SH-SY5Y (cell line): ENCODE measurements at regions not wholly inside any gene's neighbourhood (a gene's known extent, or its start where the extent isn't known, plus 50 kb on each side); places are given as distances from the start of the nearest gene placed in this dataset.
A peak's percentile ranks its signal among the peaks of the same experiment; 100 is the strongest.

Source experiments
- GATA2 ChIP-seq: IDR thresholded peaks from 2 replicates; pipeline ENCODE4 v1.6.1; 2011; ENCODE audit warnings: mild to moderate bottlenecking, low read depth, low read length
- GATA3 ChIP-seq: IDR thresholded peaks from 2 replicates; pipeline ENCODE4 v1.6.1; 2011; ENCODE audit warnings: low read depth, mild to moderate bottlenecking, low read length, moderate library complexity

DNA sequence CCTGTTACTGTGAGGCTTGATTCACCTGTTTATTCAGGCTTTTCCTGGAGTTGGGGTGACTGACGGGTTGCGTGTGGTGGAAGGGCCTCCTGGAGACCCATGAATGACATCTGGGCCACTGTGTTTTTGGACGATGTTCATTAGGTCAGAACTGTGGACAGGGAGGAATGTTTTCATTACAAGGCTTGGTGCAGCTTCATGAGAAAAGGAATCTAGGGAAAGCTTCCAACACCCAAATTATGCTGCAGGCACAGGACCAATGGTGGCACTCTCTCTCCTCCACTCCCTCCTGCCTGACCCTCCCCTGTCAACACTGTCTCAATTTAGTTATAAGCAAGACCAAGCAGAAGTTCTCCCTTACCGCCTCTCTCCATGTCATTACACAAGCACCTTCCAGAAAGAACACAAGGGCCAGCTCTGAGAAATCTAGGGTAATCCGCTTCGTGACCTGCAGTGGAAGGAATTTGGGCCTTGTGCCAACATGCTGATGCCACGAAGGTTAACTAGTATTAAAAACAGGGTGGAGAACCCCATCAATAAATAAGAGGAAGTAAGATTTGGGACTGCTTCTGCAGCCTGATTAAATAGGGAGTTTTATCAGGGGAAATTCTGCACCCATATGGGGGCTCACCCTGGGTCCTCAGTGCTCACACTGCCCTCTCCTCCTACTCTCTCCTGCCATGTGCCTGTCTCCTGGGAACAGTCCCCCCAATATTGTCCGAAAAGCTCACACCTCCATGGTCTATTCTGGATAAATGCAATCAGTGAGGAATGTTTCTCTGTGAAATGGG lies 200.3 kb downstream of the KTN1 start:
- TF ChIP-seq GATA2 (no peak), GATA3 (no peak)

DNA sequence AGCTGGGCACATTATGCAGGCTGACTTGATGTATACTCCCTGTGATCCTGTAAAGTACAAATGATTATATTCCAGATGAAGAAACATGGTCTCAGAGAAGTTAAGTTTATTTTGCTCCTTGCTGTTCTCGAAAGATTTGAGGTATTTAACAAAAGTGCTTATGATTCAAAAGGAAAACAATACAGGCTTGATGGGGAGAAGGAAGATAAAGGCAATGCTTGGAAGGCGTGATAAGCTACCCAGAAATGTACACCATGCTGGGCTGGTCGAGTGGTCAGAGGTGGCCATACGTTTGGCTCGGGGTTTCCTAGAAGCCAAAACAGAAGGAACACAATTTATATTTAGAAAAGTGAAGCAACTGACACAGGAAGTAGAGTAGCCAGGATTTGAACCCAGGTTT lies 201.0 kb downstream of the KTN1 start:
- TF ChIP-seq GATA2 = no peak
- no peak for TF ChIP-seq GATA3

DNA sequence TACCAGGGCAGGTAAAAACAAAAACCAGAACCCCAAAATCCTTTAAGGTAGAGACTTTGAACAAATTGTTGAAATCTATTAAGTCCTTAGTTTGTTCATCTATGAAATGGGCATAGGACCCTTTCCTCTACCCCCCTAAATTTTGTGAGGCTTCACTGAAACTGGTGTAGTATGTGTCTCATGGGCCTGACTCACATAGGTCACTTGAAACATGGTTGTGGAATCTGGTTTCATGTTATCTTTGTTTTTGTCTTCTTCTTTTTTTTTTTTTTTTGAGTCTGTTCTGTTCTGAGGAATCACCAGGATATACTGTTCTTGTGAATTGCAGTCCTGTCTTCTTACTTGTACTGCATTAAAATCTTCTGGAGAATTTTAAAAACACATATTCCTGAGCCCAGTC lies 202.2 kb downstream of the KTN1 start:
- TF ChIP-seq GATA3 (no peak), GATA2 (no peak)

DNA sequence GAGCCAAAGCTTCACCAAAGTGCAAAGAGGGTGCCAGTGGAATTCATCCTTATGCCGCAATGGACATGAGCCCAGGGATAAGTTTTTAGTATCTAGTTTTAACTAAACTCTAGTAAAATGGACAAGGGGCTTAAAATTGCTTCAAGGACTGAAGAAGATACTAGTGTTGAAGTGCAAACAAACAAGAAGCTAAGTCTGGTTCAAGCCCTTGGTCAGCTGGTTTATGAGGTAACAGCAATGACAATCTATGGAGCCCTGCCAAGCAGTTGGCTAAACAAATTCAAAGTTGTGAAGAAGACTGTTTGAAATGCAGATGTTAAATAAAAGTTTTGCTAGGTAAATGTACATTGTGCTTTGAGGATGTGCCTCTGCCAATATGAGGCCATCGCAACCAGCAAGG lies 209.4 kb downstream of the KTN1 start:
- TF ChIP-seq GATA2 = no peak
- TF ChIP-seq GATA3 = no peak

DNA sequence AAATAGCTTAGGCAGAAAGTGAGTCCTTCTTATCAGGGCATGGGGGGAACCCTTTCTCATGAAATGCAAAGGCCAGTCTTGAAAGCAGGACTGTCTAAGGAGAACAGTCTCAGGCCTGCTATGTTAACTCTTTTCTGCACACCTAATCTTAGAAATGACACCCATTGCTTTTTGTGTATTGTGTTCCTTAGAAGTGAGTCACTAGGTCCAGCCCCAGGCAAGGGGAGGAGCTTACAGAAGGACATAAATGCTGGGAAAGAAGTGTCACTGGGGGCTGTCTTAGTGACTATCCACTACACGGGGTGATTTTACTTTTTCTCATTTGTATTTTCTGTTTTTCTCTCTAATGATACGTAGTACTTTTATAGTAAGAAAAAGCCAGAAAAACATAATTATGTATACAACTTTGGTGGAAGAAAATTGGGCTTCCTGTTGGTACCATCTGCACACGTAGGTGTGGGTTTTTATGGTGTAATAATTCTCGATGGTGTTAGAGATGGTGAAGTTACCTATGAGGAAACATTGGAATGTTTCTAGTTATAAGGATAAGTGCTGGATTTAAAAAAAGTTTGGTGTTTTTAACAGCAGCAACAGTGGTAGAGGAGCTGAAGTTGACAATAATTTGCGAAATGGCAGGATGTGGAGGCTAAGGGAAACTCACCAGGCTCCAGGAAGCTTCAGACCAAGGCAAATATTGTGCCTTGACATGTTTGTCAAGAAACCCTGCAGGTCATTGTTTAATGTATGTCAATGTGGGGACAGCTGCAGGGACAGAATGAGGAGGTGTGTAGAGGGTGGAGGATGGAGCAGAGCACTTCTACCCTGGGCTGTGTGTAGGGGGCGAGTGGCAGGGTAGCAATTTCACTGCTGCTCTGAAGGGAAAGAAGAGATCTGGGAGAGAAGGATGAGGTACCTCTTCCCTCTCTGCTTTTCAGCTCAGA lies 214.9 kb downstream of the KTN1 start:
- no peak for TF ChIP-seq GATA2
- no peak for TF ChIP-seq GATA3

DNA sequence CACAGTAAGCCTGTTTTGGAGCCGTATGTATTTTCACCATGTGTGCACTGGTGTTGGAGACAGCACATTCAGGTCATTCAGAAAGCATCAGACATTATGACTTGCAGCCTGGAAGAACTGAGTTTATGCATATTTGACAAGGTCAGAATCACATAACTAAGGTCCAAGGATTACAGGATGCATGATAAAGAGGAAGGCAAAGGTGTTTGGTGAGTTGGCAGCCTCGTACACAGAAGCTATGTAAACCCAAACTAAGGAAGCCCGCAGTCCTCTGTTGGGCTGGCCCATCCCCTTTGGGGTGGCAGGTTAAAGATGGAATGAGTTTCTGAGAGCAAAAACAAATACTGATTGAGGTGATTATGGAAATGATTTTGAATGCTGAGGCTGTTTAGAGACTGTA lies 218.4 kb downstream of the KTN1 start:
- TF ChIP-seq GATA3 (no peak), GATA2 (no peak)

DNA sequence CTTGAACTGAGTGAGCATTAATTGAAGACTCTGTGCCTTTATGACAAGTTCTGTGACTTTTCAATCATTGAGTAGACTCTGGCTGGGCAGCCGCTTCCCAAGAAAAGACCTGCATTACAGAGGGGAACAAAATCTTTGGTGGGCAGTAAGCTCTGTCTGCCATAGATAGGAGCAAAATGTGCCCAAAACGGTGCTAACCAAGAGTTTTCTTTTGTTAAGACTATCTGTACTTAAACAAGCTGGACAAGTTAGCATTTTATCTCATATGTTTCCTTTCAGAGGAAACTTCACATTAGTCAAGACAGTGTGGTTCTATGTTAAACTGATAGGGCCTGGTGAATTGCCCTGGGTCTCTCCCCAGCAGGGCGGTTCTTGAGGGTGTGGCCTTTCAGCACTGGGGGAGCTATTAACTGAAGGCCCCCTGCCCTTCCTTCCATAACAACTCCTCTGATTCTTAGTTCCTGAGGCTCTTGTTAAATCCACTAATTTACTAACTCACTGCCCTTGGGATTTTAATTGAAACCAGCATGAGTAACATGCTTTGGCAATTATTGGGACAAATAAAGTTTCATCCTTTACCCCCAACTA lies 219.6 kb downstream of the KTN1 start:
- TF ChIP-seq GATA2 (no peak), GATA3 (no peak)

DNA sequence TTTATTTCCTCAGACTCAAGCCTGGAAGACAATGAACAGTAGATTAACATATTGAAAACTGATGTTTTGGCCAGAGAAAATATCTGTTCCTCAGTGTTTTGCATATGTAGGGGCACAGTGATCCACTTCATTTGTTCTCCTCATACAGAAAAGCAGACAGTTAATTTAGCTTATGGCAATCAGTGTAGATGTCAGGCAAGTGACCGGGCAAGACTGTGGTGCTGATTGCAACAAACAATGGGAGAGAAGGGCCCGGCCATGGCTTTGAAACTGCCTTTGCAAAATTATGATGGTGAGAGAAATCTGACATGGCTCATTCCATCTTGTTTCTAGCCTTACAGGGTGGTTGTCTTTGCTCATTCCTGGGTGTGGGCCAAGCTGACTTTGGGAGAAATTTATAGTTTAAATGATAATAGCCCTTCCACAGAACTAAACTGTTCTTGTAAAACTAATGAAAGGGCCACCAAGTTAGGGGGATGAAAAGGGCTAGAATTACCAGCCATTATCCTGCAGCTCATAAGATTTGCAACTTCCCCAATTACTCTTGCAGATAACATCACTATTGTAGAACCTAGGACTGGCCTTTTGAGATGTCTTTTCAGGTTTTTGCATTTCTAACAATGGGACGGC lies 220.3 kb downstream of the KTN1 start:
- no peak for TF ChIP-seq GATA3
- no peak for TF ChIP-seq GATA2

DNA sequence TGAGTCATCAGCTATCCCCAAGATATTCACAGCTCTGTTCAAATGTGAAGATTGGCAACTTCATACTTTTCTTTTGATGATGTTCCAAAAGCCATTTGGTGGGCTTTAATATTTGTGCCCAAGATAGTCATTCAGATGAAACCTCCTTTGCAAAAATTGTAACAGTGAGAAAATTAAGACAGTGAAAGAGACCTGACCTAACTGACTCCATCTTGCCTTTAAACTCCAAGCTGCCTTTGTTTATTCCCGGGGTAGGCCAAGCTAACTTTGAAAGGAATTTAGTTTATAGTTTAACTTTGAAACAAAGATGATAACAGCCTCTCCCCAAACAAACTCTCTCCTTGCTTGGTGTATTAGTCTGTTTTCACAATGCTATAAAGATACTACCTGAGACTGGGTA lies 221.1 kb downstream of the KTN1 start:
- TF ChIP-seq GATA2 = no peak
- no peak for TF ChIP-seq GATA3

DNA sequence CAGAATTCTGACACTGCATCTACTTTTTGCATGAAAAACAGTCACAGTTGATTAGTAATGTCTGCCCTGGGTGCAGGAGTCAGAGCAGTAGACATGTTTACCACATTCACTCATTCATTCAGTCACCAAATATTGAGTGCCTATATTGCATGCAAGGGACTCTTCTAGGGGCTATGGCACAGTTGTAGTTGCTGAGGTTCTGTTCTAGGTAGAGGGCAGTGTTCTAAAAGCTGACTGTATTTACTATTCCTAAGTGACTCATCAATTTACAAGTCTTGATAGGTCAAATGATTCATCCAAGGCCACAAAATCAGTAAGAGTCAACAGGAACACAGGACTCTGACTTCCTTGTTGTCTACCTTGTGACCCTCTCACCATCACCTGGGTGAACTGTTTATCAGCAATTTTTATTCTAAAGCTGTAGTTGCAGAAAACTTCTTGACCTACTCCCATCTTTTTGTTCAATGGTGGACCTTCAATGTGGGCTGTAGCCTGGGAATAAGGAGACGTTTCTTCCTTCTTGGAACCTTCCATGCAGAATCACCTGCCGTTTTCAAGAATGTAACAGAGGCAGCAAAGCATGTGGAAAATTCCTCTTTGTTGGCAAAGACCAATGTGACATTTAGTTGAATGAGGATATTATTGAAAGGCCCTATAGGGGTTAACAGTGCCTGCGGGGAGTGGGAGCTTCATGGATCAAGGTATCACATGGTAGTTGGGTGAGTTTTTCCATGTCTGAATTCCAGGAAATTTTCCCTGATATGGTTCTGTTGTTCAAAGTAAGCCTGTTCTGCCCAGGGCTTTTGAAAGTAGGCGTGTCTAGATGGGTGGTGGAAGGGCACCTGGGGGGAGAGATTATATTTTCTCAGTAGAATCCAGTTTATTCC lies 223.2 kb downstream of the KTN1 start:
- TF ChIP-seq GATA2 (no peak), GATA3 (no peak)

DNA sequence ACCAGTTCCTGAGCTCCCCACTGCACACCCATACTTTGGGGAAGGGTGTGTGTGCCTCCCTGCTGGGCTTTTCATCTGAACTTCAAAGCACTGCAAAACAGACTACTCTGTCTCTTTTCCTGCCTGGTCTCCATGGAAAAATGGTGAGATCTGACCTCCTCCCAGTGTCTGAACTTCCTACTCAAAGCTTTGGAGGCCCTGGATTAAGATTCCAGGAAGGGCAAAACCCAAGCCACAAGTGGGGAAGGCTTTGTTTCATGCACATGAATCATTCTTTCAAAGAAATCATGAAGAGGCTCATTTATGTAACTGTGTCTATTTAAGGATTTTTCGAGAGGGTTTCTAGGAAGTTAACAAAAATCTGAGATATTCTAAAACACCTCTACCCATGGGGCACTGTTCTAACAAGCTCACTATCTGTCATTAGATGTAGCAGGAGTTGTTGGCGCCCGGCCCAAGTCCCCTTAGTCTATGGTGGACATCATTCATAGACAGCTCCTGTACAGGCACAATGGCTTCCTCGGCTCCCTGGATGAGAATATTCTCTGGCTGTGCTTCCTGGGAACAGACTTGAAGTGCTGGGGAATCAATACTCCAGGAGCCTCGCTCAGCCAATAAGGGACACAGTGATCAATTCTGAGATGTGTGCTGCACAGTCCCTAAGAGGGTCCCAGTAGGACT lies 224.0 kb downstream of the KTN1 start:
- TF ChIP-seq GATA2 (no peak), GATA3 (no peak)

DNA sequence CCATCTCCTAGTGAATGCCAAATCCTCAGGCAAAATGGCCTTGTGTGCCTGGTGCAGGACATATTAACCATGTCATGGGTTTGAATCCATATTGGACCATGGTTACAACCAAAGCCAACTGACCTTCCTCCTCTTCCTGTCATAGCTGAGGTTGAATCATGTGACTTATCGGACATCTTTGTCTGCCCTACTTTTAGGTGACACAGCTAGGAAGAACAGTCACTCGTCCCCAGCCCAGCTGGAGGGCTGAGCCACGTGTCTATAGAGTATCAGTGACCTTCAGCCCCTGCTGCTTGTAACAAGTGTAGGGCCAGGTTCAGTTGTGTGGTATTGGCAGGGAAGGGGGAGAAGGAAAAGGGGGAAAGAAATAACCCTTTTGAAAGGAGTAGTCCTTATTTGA lies 225.2 kb downstream of the KTN1 start:
- TF ChIP-seq GATA3 = no peak
- TF ChIP-seq GATA2 = no peak

DNA sequence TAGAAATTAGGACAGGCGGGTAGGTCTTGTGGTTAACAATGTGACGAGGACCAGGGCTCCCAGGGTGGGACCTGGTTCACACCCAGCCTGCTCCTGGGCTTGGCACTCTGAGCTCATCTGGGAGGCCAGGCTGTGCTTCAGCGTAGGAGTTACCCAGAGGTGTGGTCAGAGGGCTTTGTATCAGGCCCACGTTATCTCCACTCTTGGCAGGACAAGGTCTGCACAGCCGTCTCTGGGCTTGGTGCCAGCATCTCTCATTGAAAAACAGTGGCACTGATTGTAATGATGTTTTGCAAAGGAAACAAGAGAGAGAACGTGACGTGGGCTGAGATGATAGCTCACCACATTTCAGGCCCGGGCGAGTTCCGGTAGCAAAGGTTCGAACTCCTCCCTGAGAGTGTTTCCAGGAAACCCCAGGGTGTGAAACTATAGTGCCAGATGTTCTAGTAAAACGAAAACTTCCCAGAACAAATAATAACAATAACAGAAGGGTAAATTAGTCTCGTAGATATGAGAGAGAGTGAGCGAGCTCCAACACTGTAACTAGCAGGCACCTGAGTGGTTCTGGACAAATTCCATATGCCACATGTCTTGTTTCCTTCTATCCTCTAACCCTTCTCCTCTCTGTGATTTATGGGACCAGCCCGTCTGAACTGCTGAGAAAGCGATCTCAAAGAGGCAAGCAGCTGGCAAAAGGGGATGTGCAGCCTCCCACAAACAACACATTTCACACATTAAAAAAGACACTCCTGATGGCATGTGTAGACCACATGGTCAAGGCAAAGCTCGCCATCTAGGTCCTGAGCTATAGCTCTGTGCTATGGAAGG lies 227.3 kb downstream of the KTN1 start:
- TF ChIP-seq GATA2 = peak; percentile 41
- no peak for TF ChIP-seq GATA3
